Mucosa of descending colon (tissue), 3 donors: ENCODE measurements at regions not wholly inside any gene's neighbourhood (a gene's known extent, or its start where the extent isn't known, plus 50 kb on each side); places are given as distances from the start of the nearest gene placed in this dataset.

Source experiments
- ATAC-seq: fragments of 200-7000 bp; cut with Tn5 transposase; one replicate; pipeline ENCODE4 v1.9.1; 2020; ENCODE audit warnings: mild to moderate bottlenecking, moderate library complexity
- DNase-seq, 3 donors: peaks; one replicate each; pipeline ENCODE4 v3.0.0-alpha.2; 2020
- H3K36me3 ChIP-seq: fragments of 200-600 bp; one replicate; pipeline ENCODE4 v1.8.0; 2021; ENCODE audit warnings: low read depth, mild to moderate bottlenecking
- H3K4me1 ChIP-seq: fragments of 200-600 bp; one replicate; pipeline ENCODE4 v1.8.0; 2021; ENCODE audit warnings: low read depth, mild to moderate bottlenecking
- H3K4me3 ChIP-seq: fragments of 200-600 bp; one replicate; pipeline ENCODE4 v1.8.0; 2021; ENCODE audit warnings: mild to moderate bottlenecking
- H3K9me3 ChIP-seq: fragments of 200-600 bp; one replicate; pipeline ENCODE4 v1.8.0; 2021; ENCODE audit warnings: mild to moderate bottlenecking
- intact Hi-C, 2 donors: fragments of 100-400 bp; cut with DNase I in 1 of 2; cut with micrococcal nuclease in 1 of 2; formaldehyde crosslinking; loops; one replicate each; pipeline versions ENCODE4 v1.11.0 to v1.11.1; 2022; cut with DNase I, micrococcal nuclease
- TF ChIP-seq, protein P1 (sequence below): fragments of 200-600 bp; IDR thresholded peaks from one replicate; pipeline ENCODE4 v1.8.0; 2022; ENCODE audit warnings: antibody characterized with exemption, mild to moderate bottlenecking
- donor health status: DM: no; HTN: no; CAD: no; lungs with moderate emphysema.
- donor health status: DM: no; HTN: no; CAD: no.
- donor health status: DM: no; HTN: yes; CAD: no.

DNA sequence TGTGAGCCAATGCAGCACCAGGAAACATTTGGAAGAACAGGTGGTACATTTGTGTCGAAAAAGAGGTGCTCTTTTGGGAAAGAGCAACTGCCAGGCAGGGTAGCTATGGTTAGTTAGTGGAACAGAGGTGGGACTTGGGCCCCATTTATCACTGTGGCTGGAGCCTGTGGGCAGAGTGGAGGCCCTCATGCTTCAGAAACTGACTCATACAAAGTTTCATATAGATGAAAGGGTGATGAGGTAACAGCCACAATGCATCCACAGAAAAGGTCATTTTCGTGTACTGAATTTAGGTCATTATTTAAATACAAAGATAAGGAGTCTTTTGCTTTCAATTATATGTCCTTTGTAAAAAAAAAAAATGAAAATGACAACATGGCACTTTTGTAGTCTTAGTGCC lies 76.4 kb upstream of the HS3ST5 start:
- Histone ChIP-seq H3K4me3 (no peak overlapping the region), H3K9me3 (no peaks in the 10 kb centered on the region), H3K36me3 (no peaks in the 10 kb centered on the region), H3K4me1 (no peaks in the 10 kb centered on the region)
- intact Hi-C loops = no loop called here
- DNase-seq = no peak
- TF ChIP-seq, protein P1, sequence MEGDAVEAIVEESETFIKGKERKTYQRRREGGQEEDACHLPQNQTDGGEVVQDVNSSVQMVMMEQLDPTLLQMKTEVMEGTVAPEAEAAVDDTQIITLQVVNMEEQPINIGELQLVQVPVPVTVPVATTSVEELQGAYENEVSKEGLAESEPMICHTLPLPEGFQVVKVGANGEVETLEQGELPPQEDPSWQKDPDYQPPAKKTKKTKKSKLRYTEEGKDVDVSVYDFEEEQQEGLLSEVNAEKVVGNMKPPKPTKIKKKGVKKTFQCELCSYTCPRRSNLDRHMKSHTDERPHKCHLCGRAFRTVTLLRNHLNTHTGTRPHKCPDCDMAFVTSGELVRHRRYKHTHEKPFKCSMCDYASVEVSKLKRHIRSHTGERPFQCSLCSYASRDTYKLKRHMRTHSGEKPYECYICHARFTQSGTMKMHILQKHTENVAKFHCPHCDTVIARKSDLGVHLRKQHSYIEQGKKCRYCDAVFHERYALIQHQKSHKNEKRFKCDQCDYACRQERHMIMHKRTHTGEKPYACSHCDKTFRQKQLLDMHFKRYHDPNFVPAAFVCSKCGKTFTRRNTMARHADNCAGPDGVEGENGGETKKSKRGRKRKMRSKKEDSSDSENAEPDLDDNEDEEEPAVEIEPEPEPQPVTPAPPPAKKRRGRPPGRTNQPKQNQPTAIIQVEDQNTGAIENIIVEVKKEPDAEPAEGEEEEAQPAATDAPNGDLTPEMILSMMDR = no peak
- ATAC-seq = no peak

DNA sequence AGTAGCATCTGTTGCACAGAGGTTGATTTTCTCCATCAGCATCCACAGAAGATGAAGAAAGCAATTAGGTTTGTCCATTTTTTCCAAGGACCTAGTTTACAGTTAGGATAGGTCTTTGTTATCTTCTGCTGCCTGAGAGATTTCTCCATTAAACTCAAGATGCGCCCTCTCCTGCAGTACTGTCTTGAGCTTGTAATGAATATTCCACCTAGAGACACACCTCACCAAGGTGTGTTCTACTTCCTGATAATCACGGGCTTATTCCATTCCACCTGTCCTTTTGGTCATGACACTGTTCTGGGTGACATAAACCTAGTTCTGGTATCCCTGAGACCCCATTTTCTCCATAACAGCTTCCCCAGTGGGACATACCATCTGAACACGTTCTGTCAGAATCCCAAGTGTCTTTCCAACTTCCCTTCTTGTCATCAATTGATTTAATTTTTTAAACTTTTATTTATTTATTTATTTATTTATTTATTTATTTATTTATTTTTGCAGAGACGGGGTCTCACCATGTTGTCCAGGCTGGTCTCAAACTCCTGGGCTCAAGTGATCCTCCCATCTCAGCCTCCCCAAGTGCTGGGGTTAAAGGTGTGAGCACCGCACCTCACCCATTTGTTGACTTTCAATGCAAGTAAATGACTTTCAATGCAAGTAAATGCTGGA lies 75.6 kb upstream of the HS3ST5 start:
- TF ChIP-seq, protein P1 = no peak
- H3K36me3 ChIP-seq = no peaks in the 10 kb centered on the region
- intact Hi-C loops = no loop called here
- no peak overlapping the region for H3K4me3 ChIP-seq
- no peaks in the 10 kb centered on the region for H3K9me3 ChIP-seq
- no peaks in the 10 kb centered on the region for H3K4me1 ChIP-seq
- ATAC-seq = no peak
- DNase-seq = no peak

- ATAC-seq = no peak
Observed at GRCh38 chr6:114407426-114408035, 64.7 kb upstream of the HS3ST5 start.

GRCh38 chr6:114404339-114404955 lies 61.6 kb upstream of the HS3ST5 start:
- Histone ChIP-seq H3K4me3 (no peak overlapping the region), H3K4me1 (no peaks in the 10 kb centered on the region), H3K9me3 (no peaks in the 10 kb centered on the region), H3K36me3 (no peaks in the 10 kb centered on the region)
- TF ChIP-seq, protein P1 = no peak
- intact Hi-C loops = no loop called here
- no peak for ATAC-seq
- no peak for DNase-seq

More at GRCh38 chr6:114407426-114408035, 64.7 kb upstream of the HS3ST5 start:
- no peak for DNase-seq
- intact Hi-C loops = no loop called here
- TF ChIP-seq, protein P1 = no peak
- H3K9me3 ChIP-seq = no peaks in the 10 kb centered on the region
- no peak overlapping the region for H3K4me3 ChIP-seq
- no peaks in the 10 kb centered on the region for H3K36me3 ChIP-seq
- H3K4me1 ChIP-seq = no peaks in the 10 kb centered on the region

GRCh38 chr6:114403858-114404257 lies 61.0 kb upstream of the HS3ST5 start:
- Histone ChIP-seq H3K9me3 (no peaks in the 10 kb centered on the region), H3K4me3 (no peak overlapping the region), H3K36me3 (no peaks in the 10 kb centered on the region), H3K4me1 (no peaks in the 10 kb centered on the region)
- ATAC-seq (no peak), DNase-seq (no peak)
- intact Hi-C loops = no loop called here
- TF ChIP-seq, protein P1 = no peak
